Calu3 (cell line): ENCODE measurements at regions not wholly inside any gene's neighbourhood (a gene's known extent, or its start where the extent isn't known, plus 50 kb on each side); places are given as distances from the start of the nearest gene placed in this dataset.

Experiments used
- BruUV-seq: library from RNA; stranded (reverse); fragments of 400-500 nt; replicated peaks from 2 replicates; lab custom pipeline; 2021; lab: Mats Ljungman, UMichigan
- CTCF ChIA-PET: fragments of 300-600 bp; sonication (Branson Sonifier 250); formaldehyde crosslinking; loops from one replicate; lab custom pipeline; 2022; ENCODE audit warnings: antibody characterized with exemption; lab: Charles Lee
- DNase-seq: peaks from one replicate; pipeline ENCODE4 v3.0.0; 2022
- H3K27ac Mint-ChIP-seq: one replicate; pipeline ENCODE4 v1.8.0; 2022; ENCODE audit warnings: mixed read lengths; ENCODE audit not compliant: unreplicated experiment
- H3K27me3 Mint-ChIP-seq: one replicate; pipeline ENCODE4 v1.8.0; 2022; ENCODE audit warnings: mixed read lengths; ENCODE audit not compliant: unreplicated experiment
- H3K36me3 Mint-ChIP-seq: one replicate; pipeline ENCODE4 v1.8.0; 2022; ENCODE audit warnings: mild to moderate bottlenecking, moderate library complexity, mixed read lengths; ENCODE audit not compliant: insufficient read depth, unreplicated experiment
- H3K4me1 Mint-ChIP-seq: one replicate; pipeline ENCODE4 v1.8.0; 2022; ENCODE audit warnings: mild to moderate bottlenecking, low read depth, mixed read lengths; ENCODE audit not compliant: unreplicated experiment
- H3K4me3 Mint-ChIP-seq: one replicate; pipeline ENCODE4 v1.8.0; 2022; ENCODE audit warnings: mild to moderate bottlenecking, low read depth, moderate library complexity, mixed read lengths; ENCODE audit not compliant: unreplicated experiment
- H3K9me3 Mint-ChIP-seq: one replicate; pipeline ENCODE4 v1.8.0; 2022; ENCODE audit warnings: low read depth, mixed read lengths; ENCODE audit not compliant: unreplicated experiment
- intact Hi-C: fragments of 100-400 bp; cut with micrococcal nuclease; formaldehyde crosslinking; loops from one replicate; pipeline ENCODE4 v1.10.0; 2022; ENCODE audit not compliant: unreplicated experiment
- TF ChIP-seq, protein P1 (sequence below): fragments of 200-600 bp; IDR thresholded peaks from one replicate; pipeline ENCODE4 v1.8.0; 2022; ENCODE audit warnings: antibody characterized with exemption; ENCODE audit not compliant: unreplicated experiment

DNA sequence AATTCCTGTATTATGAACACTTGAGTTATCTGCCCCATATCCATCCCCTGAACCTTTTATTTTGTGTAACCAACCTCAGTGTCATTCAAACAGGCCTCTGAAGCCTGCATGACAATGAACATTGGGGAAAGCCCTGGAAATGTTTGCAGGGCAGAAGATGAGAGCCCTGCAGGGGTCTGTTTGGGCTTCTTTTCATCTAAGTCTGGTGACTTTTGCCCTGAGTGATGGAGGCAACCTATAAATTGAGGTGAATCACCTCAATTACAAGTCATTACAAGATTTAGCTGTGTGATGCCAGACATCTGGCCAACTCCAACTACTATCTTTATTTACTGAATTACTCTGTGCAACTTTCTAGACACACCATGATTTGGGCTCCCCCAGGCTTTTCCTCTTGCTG lies 189.2 kb downstream of the MAF start:
- DNase-seq = no peak
- TF ChIP-seq, protein P1, sequence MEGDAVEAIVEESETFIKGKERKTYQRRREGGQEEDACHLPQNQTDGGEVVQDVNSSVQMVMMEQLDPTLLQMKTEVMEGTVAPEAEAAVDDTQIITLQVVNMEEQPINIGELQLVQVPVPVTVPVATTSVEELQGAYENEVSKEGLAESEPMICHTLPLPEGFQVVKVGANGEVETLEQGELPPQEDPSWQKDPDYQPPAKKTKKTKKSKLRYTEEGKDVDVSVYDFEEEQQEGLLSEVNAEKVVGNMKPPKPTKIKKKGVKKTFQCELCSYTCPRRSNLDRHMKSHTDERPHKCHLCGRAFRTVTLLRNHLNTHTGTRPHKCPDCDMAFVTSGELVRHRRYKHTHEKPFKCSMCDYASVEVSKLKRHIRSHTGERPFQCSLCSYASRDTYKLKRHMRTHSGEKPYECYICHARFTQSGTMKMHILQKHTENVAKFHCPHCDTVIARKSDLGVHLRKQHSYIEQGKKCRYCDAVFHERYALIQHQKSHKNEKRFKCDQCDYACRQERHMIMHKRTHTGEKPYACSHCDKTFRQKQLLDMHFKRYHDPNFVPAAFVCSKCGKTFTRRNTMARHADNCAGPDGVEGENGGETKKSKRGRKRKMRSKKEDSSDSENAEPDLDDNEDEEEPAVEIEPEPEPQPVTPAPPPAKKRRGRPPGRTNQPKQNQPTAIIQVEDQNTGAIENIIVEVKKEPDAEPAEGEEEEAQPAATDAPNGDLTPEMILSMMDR = no peak
- no peaks in the 10 kb centered on the region for H3K36me3 Mint-ChIP-seq
- BruUV-seq = no TSS peak
- no peak overlapping the region for H3K27ac Mint-ChIP-seq
- CTCF ChIA-PET = no interaction called here
- no peak overlapping the region for H3K4me3 Mint-ChIP-seq
- intact Hi-C loops = no loop called here
- H3K9me3 Mint-ChIP-seq = peaks cover 16% of the 10 kb centered on the region
- H3K27me3 Mint-ChIP-seq = peaks cover 20% of the 10 kb centered on the region
- H3K4me1 Mint-ChIP-seq = no peaks in the 10 kb centered on the region

DNA sequence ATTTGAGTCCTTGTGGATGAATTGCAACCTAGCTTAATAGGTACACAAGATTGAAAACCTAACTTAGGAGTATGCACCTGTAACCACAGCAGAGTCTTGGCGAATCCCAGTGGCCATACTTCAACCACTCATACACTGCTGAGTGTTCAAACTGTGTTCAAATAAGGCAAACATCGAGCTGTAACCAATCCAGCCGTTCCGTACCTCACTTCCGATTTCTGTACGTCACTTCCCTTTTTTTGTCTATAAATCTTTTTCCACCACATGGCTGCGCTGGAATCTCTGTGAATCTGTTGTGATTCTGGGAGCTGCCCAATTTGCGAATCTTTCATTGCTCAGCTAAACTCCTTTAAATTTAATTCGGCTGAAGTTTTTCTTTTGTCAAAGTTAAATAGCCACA lies 190.6 kb downstream of the MAF start:
- DNase-seq = no peak
- Mint-ChIP-seq H3K4me1 (no peaks in the 10 kb centered on the region), H3K27ac (no peak overlapping the region), H3K27me3 (peaks cover 6% of the 10 kb centered on the region), H3K9me3 (peaks cover 14% of the 10 kb centered on the region), H3K4me3 (no peak overlapping the region), H3K36me3 (no peaks in the 10 kb centered on the region)
- CTCF ChIA-PET = no interaction called here
- no TSS peak for BruUV-seq
- intact Hi-C loops = no loop called here
- TF ChIP-seq, protein P1 = no peak

DNA sequence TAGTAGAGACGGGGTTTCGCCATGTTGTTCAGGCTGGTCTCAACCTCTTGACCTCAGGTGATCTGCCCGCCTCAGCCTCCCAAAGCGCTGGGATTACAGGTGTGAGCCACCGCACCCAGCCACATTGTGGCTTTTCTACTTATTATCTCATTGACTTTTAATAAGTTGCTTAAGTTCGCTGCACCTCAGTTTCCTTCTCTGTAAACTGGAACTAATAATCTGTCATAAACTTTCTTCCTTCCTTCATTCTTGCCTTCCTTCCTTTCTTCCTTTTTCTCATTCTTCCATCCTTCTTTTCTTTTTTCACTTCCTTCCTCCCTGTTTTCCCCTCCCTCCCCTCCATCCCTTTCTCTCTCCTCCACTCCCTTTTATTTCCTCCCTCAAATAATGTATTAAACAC lies 192.2 kb downstream of the MAF start:
- BruUV-seq = no TSS peak
- intact Hi-C loops = no loop called here
- Mint-ChIP-seq H3K27ac (no peak overlapping the region), H3K4me1 (no peaks in the 10 kb centered on the region), H3K9me3 (peaks cover 17% of the 10 kb centered on the region), H3K4me3 (no peak overlapping the region), H3K27me3 (no peaks in the 10 kb centered on the region), H3K36me3 (no peaks in the 10 kb centered on the region)
- no peak for DNase-seq
- CTCF ChIA-PET = interaction anchor here (0.6 kb wide), 1 partner anchor 22 kb away, joined by 4 read pairs; no protein-coding TSS in a partner anchor
- TF ChIP-seq, protein P1 = no peak

DNA sequence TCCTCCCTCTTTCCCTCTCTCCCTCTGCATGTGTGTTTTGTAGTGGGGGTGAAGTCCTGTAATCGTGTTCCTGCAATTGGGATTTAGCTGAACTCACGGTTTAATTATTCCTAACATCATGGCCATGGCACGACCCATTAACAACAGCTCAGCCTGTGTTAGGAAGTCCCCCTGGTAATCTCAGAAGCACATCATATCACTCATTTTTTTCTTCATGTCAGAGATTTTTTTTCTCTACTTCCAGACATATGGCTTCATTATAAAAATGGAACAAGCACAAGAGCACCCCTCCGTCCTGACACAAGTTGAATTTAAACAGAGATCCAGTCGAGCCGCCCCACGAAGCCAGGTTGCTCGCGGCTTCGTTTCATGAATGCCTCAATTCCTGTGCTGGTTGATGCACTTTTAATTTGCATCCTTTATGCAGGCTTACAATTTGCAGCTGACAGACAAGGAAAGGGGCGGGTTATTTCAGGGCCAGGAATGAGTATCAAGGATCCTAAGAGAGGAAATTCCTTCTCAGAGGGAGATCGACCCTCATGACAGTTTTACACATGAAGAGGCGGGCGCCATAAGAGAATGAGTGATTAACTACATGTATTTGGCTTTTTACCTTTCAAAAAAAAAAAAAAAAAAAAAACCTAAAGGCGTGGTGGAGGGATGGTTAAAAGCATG lies 192.9 kb downstream of the MAF start:
- no peak for DNase-seq
- intact Hi-C loops = no loop called here
- Mint-ChIP-seq H3K27ac (no peak overlapping the region), H3K36me3 (no peaks in the 10 kb centered on the region), H3K4me3 (no peak overlapping the region), H3K4me1 (no peaks in the 10 kb centered on the region), H3K27me3 (no peaks in the 10 kb centered on the region), H3K9me3 (peaks cover 17% of the 10 kb centered on the region)
- TF ChIP-seq, protein P1 = no peak
- no TSS peak for BruUV-seq
- CTCF ChIA-PET = no interaction called here
